Omental fat pad (tissue), 3 donors: ENCODE measurements at regions not wholly inside any gene's neighbourhood (a gene's known extent, or its start where the extent isn't known, plus 50 kb on each side); places are given as distances from the start of the nearest gene placed in this dataset.
A peak's percentile ranks its signal among the peaks of the same experiment; 100 is the strongest.

Experiments used
- ATAC-seq: fragments of 150-250 bp; one replicate; pipeline ENCODE4 v1.9.1; 2016; ENCODE audit warnings: mild to moderate bottlenecking, moderate library complexity; ENCODE audit not compliant: low FRiP score
- DNase-seq: peaks from one replicate; pipeline ENCODE4 v3.0.0-alpha.2; 2019; ENCODE audit warnings: low spot score
- CTCF ChIP-seq, 3 donors: fragments of 450-650 bp; IDR thresholded peaks; one replicate each; pipeline ENCODE4 v1.5.1; 2016 to 2017; ENCODE audit warnings: antibody characterized with exemption in 3 of 3, mild to moderate bottlenecking in 3 of 3, moderate library complexity in 2 of 3

- ATAC-seq = no peak
- no peak for TF ChIP-seq CTCF (IDR thresholded peaks at IDR 0.05)
These were observed 177.6 kb downstream of the MTX2 start for GRCh38 chr2:176446718-176447414.

GRCh38 chr2:176447616-176448015 is 178.4 kb downstream of the MTX2 start:
- ATAC-seq (no peak), DNase-seq (no peak)
- no peak for TF ChIP-seq CTCF (IDR thresholded peaks at IDR 0.05)

More at GRCh38 chr2:176446718-176447414, 177.6 kb downstream of the MTX2 start:
- no peak for DNase-seq

GRCh38 chr2:176449852-176450251 is 180.6 kb downstream of the MTX2 start:
- DNase-seq (no peak), ATAC-seq (no peak)
- no peak for TF ChIP-seq CTCF (IDR thresholded peaks at IDR 0.05)

- no peak for TF ChIP-seq CTCF (IDR thresholded peaks at IDR 0.05)
- DNase-seq (no peak), ATAC-seq (no peak)
These were observed 184.5 kb downstream of the MTX2 start for GRCh38 chr2:176453784-176454183.

- peak; percentile 95 for DNase-seq
- peak in 2 of 3 donors; percentile 69 to 80 for TF ChIP-seq CTCF (IDR thresholded peaks at IDR 0.05)
- ATAC-seq = no peak
These were observed 185.9 kb downstream of the MTX2 start for GRCh38 chr2:176454893-176455815.

- DNase-seq (no peak), ATAC-seq (peak; percentile 71)
- no peak for TF ChIP-seq CTCF (IDR thresholded peaks at IDR 0.05)
These were observed 186.6 kb downstream of the MTX2 start for GRCh38 chr2:176455816-176456291.
